A673 (cell line): ENCODE measurements at regions not wholly inside any gene's neighbourhood (a gene's known extent, or its start where the extent isn't known, plus 50 kb on each side); places are given as distances from the start of the nearest gene placed in this dataset.

Source experiments
- BruUV-seq: library from RNA; stranded (reverse); fragments of 400-500 nt; replicated peaks from 2 replicates; lab custom pipeline; 2021; lab: Mats Ljungman, UMichigan
- CTCF ChIA-PET: fragments of 300-600 bp; sonication (Branson Sonifier 250); formaldehyde crosslinking; loops from one replicate; lab custom pipeline; 2022; ENCODE audit warnings: antibody characterized with exemption; lab: Charles Lee
- POLR2A ChIA-PET: fragments of 300-600 bp; sonication (Branson Sonifier 250); formaldehyde crosslinking; loops from one replicate; lab custom pipeline; 2022; ENCODE audit warnings: antibody characterized with exemption; ENCODE audit not compliant: low non-redundant PET; lab: Charles Lee
- DNase-seq: peaks from one replicate; pipeline ENCODE4 v3.0.0-alpha.2; 2015; ENCODE audit warnings: low spot score
- H3K27ac ChIP-seq: fragments of 200-600 bp; sonication (generic); 2 replicates; pipeline ENCODE4 v1.5.1; 2016; ENCODE audit warnings: mixed run types, low read depth, mild to moderate bottlenecking, mixed read lengths, antibody characterized with exemption, low read length; ENCODE audit not compliant: poor library complexity, severe bottlenecking
- H3K27me3 ChIP-seq: fragments of 200-600 bp; sonication (generic); replicated peaks from 2 replicates; pipeline ENCODE4 v1.6.1; 2017; ENCODE audit warnings: mixed run types, low read depth, mild to moderate bottlenecking, mixed read lengths, antibody characterized with exemption, low read length; ENCODE audit not compliant: insufficient read depth, poor library complexity
- H3K36me3 ChIP-seq: fragments of 200-600 bp; sonication (generic); 2 replicates; pipeline ENCODE4 v1.6.1; 2016; ENCODE audit warnings: mixed run types, mild to moderate bottlenecking, mixed read lengths, antibody characterized with exemption, low read length; ENCODE audit not compliant: insufficient read depth, poor library complexity, severe bottlenecking
- H3K4me1 ChIP-seq: fragments of 200-600 bp; sonication (generic); 2 replicates; pipeline ENCODE4 v1.6.1; 2017; ENCODE audit warnings: mixed run types, mild to moderate bottlenecking, mixed read lengths, antibody characterized with exemption, low read length; ENCODE audit not compliant: insufficient read depth, poor library complexity, severe bottlenecking
- H3K4me3 ChIP-seq: fragments of 200-600 bp; sonication (generic); 2 replicates; pipeline ENCODE4 v1.5.1; 2016; ENCODE audit warnings: low read depth, mixed run types, mild to moderate bottlenecking, mixed read lengths, low read length; ENCODE audit not compliant: poor library complexity, severe bottlenecking
- H3K9me3 ChIP-seq: fragments of 200-600 bp; sonication (generic); 2 replicates; pipeline ENCODE4 v1.6.1; 2016; ENCODE audit warnings: mixed run types, low read depth, mild to moderate bottlenecking, mixed read lengths, antibody characterized with exemption, low read length; ENCODE audit not compliant: poor library complexity, severe bottlenecking
- CTCF ChIP-seq: fragments of 300-800, 200-600 bp; sonication (generic); conservative IDR thresholded peaks from 2 replicates; pipeline ENCODE4 v1.5.1; 2017; ENCODE audit warnings: low read depth, mild to moderate bottlenecking, antibody characterized with exemption, low read length, moderate library complexity, mixed read lengths
- EZH2 ChIP-seq: fragments of 200-600 bp; sonication (generic); IDR thresholded peaks from 2 replicates; pipeline ENCODE4 v1.6.1; 2017; ENCODE audit warnings: borderline replicate concordance, low read depth, mild to moderate bottlenecking, mixed read lengths, antibody characterized with exemption, low read length; ENCODE audit not compliant: poor library complexity, severe bottlenecking
- intact Hi-C: fragments of 100-400 bp; cut with micrococcal nuclease; formaldehyde crosslinking; loops from one replicate; pipeline ENCODE4 v1.10.0; 2022; ENCODE audit not compliant: unreplicated experiment

DNA sequence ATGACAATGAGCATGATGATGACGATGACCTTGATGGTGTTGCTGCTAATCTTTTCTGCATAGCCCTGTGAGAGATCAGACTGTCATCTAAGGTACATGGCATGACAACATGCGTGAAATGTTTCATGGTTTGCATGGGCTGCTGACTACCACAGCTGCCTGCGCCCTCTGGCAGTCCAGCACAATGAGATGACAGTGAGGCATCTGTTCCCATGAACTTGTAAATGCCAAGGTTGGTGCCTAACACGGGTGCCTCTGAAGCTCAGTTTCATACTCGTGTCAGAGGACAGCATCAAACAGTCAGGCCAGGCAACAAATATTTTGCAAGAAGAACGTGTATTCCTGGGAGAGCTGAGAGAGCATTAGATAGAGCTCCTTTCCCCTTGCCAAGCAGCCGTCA is 122.0 kb upstream of the PRKCQ start:
- DNase-seq: no peak
- no peak overlapping the region for H3K4me3 ChIP-seq
- H3K27me3 ChIP-seq: no peaks in the 10 kb centered on the region
- TF ChIP-seq EZH2 (no peak), CTCF (no peak)
- no peaks in the 10 kb centered on the region for H3K9me3 ChIP-seq
- peaks cover 4% of the 10 kb centered on the region for H3K4me1 ChIP-seq
- BruUV-seq: no TSS peak
- intact Hi-C loops: no loop called here
- CTCF ChIA-PET: no interaction called here
- H3K36me3 ChIP-seq: no peaks in the 10 kb centered on the region
- H3K27ac ChIP-seq: no peak overlapping the region
- POLR2A ChIA-PET: no interaction called here

GRCh38 chr10:6701289-6701688 is 121.2 kb upstream of the PRKCQ start:
- TF ChIP-seq EZH2: no peak
- peak; percentile 39 for TF ChIP-seq CTCF
- no TSS peak for BruUV-seq
- no peak for DNase-seq
- H3K27ac ChIP-seq: no peak overlapping the region
- intact Hi-C loops: no loop called here
- no peaks in the 10 kb centered on the region for H3K27me3 ChIP-seq
- no peak overlapping the region for H3K4me3 ChIP-seq
- CTCF ChIA-PET: no interaction called here
- no peaks in the 10 kb centered on the region for H3K9me3 ChIP-seq
- POLR2A ChIA-PET: no interaction called here
- no peaks in the 10 kb centered on the region for H3K36me3 ChIP-seq
- H3K4me1 ChIP-seq: peaks cover 4% of the 10 kb centered on the region

DNA sequence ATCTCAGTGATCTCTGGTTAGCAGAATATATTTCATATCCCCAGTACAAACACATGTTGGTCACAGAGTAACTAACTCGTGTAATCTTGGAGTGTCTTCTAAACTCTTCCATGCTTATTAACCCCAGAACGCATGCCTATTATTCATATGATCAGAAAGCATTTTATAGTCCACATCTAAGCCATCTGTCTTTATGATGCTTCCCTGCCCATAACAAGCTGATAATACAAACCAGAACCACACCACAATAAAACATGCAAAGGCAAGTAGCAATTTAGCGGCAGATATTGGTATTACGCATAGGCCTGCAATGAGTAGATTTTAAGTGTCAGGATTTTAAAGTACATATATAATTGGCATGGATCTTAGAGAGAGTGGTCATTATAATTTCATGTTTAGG is 120.0 kb upstream of the PRKCQ start:
- Histone ChIP-seq H3K9me3 (no peaks in the 10 kb centered on the region), H3K27me3 (no peaks in the 10 kb centered on the region), H3K4me1 (peaks cover 4% of the 10 kb centered on the region), H3K36me3 (no peaks in the 10 kb centered on the region), H3K4me3 (no peak overlapping the region), H3K27ac (no peak overlapping the region)
- CTCF ChIA-PET: no interaction called here
- POLR2A ChIA-PET: interaction anchor here (0.7 kb wide), 1 partner anchor 497 kb away, joined by 4 read pairs; the partner anchor contains the start of gene PFKFB3
- intact Hi-C loops: no loop called here
- no TSS peak for BruUV-seq
- DNase-seq: no peak
- TF ChIP-seq CTCF: no peak
- no peak for TF ChIP-seq EZH2
